ENCODE measurements at regions not wholly inside any gene's neighbourhood (a gene's known extent, or its start where the extent isn't known, plus 50 kb on each side); places are given as distances from the start of the nearest gene placed in this dataset.

DNA sequence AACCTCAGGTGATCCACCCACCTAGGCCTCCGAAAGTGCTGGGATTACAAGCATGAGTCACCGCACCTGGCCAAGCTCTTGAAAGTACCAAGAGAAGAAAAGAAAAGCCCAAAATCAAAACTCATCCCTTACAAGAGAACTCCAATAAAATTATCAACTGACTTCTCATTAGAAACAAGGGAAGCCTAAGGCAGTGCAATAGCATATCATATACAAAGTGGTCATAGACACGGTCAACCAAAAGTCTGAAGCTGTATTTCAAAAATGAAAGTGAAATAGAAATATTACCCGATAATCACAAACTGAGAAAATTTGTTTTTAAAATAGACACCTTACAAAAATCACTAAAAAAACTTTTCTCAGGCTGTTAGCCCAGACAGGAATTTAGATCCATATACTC, 1321.1 kb upstream of the GJE1 start:
- TF ChIP-seq, protein P1, sequence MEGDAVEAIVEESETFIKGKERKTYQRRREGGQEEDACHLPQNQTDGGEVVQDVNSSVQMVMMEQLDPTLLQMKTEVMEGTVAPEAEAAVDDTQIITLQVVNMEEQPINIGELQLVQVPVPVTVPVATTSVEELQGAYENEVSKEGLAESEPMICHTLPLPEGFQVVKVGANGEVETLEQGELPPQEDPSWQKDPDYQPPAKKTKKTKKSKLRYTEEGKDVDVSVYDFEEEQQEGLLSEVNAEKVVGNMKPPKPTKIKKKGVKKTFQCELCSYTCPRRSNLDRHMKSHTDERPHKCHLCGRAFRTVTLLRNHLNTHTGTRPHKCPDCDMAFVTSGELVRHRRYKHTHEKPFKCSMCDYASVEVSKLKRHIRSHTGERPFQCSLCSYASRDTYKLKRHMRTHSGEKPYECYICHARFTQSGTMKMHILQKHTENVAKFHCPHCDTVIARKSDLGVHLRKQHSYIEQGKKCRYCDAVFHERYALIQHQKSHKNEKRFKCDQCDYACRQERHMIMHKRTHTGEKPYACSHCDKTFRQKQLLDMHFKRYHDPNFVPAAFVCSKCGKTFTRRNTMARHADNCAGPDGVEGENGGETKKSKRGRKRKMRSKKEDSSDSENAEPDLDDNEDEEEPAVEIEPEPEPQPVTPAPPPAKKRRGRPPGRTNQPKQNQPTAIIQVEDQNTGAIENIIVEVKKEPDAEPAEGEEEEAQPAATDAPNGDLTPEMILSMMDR (IDR thresholded peaks at IDR 0.05; ENCODE audit: control insufficient read depth, extremely low read depth, insufficient read depth), result no peak
- no peak overlapping the region for H3K4me3 ChIP-seq (ENCODE audit: low read depth, low read length)
- DNase-seq (ENCODE audit: low read depth), result no peak

DNA sequence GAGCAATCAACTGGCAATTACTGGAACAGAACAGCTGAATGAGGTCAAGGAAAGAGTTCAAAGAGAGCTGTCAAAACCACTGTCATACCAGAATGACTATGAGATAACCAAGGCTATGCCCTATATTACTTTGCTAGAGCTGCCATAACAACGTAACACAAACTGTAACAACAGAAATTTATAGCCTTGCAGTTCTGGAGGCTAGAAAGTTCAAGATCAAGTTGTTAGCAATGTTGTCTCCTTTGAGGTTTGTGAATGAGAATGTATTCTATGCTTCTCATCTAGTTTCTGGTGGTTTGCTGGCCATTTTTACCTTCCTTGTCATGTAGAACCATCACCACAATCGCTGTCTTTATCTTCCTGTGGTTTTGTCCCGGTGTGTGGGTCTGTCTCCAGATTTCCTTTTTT, 1323.0 kb upstream of the GJE1 start:
- DNase-seq (ENCODE audit: low read depth), result no peak
- TF ChIP-seq, protein P1 (IDR thresholded peaks at IDR 0.05; ENCODE audit: control insufficient read depth, extremely low read depth, insufficient read depth), result no peak

DNA sequence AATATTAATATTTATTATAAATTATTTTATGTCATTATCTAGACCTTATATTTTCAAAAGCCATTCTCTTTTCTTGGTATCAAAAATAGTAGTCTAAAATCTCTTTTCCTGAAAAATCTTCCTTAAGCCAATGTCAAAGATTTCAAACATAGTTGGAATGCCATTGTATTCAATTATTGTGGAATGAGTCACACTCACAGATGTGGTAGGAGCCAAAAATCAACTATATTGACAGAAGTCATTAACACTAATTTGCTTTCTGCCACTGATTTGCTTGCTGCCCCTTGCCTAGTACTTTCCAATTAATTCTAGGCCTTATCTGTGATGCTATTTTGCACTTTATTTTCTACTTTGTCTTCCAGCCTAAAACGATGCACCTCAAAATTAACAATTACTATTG, 1326.3 kb upstream of the GJE1 start:
- no peak for DNase-seq (ENCODE audit: low read depth)
- H3K4me3 ChIP-seq (ENCODE audit: low read depth, low read length), result no peak overlapping the region
- TF ChIP-seq, protein P1 (IDR thresholded peaks at IDR 0.05; ENCODE audit: control insufficient read depth, extremely low read depth, insufficient read depth), result no peak

More for the DNA sequence above, 1323.0 kb upstream of the GJE1 start:
- H3K4me3 ChIP-seq (ENCODE audit: low read depth, low read length), result no peak overlapping the region

DNA sequence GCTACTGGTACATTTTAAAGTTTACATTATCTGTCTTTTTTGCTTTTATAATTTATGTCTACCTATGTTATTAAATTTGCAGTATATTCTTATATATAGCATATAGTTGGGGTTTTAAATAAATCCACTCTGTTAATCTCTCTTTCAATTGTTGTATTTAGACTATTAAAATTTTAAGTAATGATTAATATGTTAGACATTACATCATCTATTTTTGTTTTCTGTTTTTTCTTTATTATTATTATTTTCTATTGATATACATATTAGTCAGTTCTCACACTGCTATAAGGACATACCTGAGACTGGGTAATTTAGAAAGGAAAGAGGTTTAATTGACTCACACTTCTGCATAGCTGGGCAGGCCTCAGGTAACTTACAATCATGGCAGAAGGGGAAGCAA, 1338.2 kb upstream of the GJE1 start:
- TF ChIP-seq, protein P1 (IDR thresholded peaks at IDR 0.05; ENCODE audit: control insufficient read depth, extremely low read depth, insufficient read depth), result no peak
- no peak for DNase-seq (ENCODE audit: low read depth)
- H3K4me3 ChIP-seq (ENCODE audit: low read depth, low read length), result no peak overlapping the region

DNA sequence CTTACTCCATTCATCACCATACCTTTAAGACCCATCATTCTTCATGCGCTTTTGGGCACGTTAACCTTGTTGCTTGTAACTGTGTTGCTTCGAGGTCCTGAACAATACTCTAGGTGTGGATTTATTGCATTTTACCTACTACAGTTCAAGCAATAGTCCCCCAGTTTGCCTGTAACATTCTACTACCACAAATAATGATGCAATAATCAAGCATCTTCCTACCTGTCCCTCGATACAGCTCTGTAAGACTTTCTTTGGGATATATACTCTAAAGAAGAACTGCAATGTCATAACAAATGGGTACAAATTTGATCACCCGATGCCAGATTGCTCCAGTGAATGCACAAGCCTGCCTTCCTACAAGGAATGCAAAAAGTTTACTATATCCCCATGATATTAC, 1342.6 kb upstream of the GJE1 start:
- H3K4me3 ChIP-seq (ENCODE audit: low read depth, low read length), result no peak overlapping the region
- no peak for DNase-seq (ENCODE audit: low read depth)
- TF ChIP-seq, protein P1 (IDR thresholded peaks at IDR 0.05; ENCODE audit: control insufficient read depth, extremely low read depth, insufficient read depth), result no peak

DNA sequence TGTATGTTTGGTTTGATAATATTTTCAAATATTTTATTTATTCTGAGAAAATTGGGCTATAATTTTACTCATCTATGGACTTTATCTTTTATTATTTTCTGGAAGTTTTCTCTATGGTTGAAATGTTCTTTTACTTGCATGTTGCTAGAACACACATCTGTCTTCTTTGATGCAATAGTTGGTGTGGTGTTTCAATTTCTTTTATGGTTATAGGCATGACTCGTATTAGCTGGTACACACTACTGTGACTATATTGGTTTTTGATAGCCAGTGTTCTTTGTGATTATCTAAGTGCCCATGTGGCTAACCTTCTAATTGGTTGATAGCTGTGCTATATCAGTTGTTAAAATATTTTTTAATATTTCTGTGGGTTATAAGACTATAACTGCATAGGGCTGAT, 1343.3 kb upstream of the GJE1 start:
- DNase-seq (ENCODE audit: low read depth), result no peak
- no peak overlapping the region for H3K4me3 ChIP-seq (ENCODE audit: low read depth, low read length)
- TF ChIP-seq, protein P1 (IDR thresholded peaks at IDR 0.05; ENCODE audit: control insufficient read depth, extremely low read depth, insufficient read depth), result no peak

DNA sequence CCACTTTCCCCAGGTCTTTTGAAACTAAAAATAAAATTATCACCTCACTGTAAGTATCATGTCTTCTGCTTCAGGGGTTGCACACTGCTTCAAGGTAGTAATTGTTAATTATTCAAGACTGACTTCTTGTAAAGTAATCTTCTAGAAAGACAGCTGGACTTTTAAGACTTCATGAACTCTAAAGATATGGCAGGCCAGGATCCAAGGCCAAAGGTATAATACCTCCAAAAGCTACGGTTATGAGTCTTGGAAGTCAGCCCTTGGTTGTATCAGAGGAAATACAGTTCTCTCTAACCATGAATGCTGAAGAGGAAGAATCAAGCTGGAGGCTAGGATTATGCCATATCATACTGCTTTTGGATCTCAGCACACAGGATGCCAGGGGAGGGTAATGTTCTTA, 1346.8 kb upstream of the GJE1 start:
- DNase-seq (ENCODE audit: low read depth), result no peak
- no peak overlapping the region for H3K4me3 ChIP-seq (ENCODE audit: low read depth, low read length)
- TF ChIP-seq, protein P1 (IDR thresholded peaks at IDR 0.05; ENCODE audit: control insufficient read depth, extremely low read depth, insufficient read depth), result no peak
